ENCODE measurements at regions not wholly inside any gene's neighbourhood (a gene's known extent, or its start where the extent isn't known, plus 50 kb on each side); places are given as distances from the start of the nearest gene placed in this dataset.

DNA sequence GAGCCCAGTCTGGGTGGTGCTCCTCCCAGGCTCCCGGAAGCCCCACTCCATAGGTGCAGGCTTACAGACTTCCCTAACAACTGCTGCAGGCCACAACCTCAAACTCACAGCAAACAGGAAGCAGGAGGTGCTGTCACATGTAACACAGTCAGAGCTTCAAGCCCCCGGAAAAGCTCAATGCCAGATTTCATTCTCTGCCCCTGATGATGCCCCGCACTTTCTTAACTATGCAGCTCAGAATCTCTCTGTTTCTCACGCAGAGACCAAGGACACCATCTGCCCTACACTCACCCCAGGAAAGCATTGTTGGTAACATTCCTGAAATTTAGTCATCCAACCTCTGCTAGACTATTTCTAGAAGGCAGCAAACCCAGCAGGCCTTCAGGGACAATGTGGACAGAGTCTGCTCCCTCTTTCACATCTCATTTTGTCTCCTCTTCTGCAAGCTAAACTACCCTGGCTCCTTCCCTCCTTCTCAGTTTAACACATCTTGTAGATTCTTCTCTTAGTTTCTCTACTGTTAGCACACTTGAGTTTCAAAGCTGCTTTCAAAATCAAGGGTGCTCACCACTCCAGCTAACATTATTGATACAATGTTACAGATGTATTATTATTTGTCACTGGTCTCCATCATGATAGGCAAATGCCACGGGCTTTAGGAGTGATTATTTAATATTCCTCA is 162.5 kb downstream of the KCTD12 start:
- peak; percentile 17 for DNase-seq (ENCODE audit: low read depth)
- H3K4me3 ChIP-seq (ENCODE audit: low read depth, low read length): no peak overlapping the region
- TF ChIP-seq, protein P1, sequence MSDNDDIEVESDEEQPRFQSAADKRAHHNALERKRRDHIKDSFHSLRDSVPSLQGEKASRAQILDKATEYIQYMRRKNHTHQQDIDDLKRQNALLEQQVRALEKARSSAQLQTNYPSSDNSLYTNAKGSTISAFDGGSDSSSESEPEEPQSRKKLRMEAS (IDR thresholded peaks at IDR 0.05; ENCODE audit: low read depth, low read length): 0 out of 2 replicates have a peak, but pooled peaks have one; percentile 12
- TF ChIP-seq MYC (IDR thresholded peaks at IDR 0.05; ENCODE audit: low read depth, low read length): no peak

DNA sequence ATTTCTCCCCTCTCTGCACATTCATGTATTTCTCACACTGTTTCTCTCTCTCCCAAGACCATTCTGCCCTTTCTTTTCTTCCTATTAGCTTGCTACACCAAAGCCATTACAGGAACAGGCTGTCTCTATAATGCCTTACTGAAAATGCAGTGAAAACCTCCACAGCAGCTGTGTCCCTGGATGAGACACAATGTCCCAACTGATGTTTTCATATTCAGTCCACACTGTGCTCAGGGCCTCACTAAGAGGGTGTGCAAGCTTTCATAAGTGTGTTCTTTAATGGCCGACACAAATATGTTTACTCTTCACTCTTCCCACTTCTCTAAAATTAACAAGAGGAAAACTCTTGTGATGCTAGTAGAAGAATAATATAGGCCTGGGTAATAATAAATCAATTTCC is 163.4 kb downstream of the KCTD12 start:
- TF ChIP-seq, protein P2, sequence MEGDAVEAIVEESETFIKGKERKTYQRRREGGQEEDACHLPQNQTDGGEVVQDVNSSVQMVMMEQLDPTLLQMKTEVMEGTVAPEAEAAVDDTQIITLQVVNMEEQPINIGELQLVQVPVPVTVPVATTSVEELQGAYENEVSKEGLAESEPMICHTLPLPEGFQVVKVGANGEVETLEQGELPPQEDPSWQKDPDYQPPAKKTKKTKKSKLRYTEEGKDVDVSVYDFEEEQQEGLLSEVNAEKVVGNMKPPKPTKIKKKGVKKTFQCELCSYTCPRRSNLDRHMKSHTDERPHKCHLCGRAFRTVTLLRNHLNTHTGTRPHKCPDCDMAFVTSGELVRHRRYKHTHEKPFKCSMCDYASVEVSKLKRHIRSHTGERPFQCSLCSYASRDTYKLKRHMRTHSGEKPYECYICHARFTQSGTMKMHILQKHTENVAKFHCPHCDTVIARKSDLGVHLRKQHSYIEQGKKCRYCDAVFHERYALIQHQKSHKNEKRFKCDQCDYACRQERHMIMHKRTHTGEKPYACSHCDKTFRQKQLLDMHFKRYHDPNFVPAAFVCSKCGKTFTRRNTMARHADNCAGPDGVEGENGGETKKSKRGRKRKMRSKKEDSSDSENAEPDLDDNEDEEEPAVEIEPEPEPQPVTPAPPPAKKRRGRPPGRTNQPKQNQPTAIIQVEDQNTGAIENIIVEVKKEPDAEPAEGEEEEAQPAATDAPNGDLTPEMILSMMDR (IDR thresholded peaks at IDR 0.05; ENCODE audit: low read depth, low read length): no peak
- TF ChIP-seq MYC (IDR thresholded peaks at IDR 0.05; ENCODE audit: low read depth, low read length): no peak
- TF ChIP-seq, protein P1 (IDR thresholded peaks at IDR 0.05; ENCODE audit: low read depth, low read length): no peak
- TF ChIP-seq POLR2A (IDR thresholded peaks at IDR 0.05; ENCODE audit: extremely low read depth, insufficient read length): no peak
- H3K4me3 ChIP-seq (ENCODE audit: low read depth, low read length): no peak overlapping the region
- DNase-seq (ENCODE audit: low read depth): no peak

DNA sequence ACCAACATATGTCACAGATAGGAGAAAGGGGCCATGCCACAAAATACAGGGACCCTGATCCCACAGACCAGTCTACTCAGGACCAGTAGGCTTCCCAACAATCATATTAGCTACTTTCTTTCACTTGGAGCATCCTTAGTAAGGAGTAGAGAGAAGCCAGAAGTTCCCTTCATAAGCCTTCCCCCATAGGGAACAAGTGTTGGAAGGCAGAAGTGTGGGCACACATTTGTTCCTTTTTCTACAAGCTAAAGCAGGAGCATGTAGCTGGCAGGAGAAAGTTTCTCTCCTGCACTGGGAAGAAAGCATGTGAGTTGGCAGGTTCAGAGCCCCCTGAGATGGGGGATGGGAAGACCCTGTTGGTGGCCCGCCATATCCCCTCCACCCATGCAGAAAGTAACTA is 165.4 kb downstream of the KCTD12 start:
- H3K4me3 ChIP-seq (ENCODE audit: low read depth, low read length): no peak overlapping the region
- DNase-seq (ENCODE audit: low read depth): no peak
- TF ChIP-seq, protein P2 (IDR thresholded peaks at IDR 0.05; ENCODE audit: low read depth, low read length): no peak

DNA sequence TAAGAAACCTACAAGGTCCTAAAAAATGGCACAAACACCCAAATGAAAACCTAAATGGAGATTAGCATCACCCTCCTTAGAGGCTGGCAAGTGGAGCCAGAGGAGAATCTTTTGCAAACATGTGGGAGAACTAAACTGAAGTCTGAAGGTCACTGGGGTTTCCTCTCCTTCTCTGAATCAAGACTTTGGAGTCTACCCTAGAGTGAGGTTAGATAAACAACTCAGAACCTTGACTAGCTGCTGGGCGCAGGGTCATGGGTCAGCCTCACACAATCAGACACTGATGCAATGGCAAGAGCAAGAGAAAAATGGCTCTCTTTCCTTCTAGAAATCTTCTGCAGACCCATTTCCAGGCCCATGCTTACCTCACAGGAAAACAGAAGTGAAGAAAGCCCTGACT is 165.8 kb downstream of the KCTD12 start:
- DNase-seq (ENCODE audit: low read depth): no peak
- TF ChIP-seq, protein P2 (IDR thresholded peaks at IDR 0.05; ENCODE audit: low read depth, low read length): no peak
- TF ChIP-seq, protein P1 (IDR thresholded peaks at IDR 0.05; ENCODE audit: low read depth, low read length): no peak
- no peak for TF ChIP-seq MYC (IDR thresholded peaks at IDR 0.05; ENCODE audit: low read depth, low read length)
- TF ChIP-seq POLR2A (IDR thresholded peaks at IDR 0.05; ENCODE audit: extremely low read depth, insufficient read length): no peak
- no peak overlapping the region for H3K4me3 ChIP-seq (ENCODE audit: low read depth, low read length)

DNA sequence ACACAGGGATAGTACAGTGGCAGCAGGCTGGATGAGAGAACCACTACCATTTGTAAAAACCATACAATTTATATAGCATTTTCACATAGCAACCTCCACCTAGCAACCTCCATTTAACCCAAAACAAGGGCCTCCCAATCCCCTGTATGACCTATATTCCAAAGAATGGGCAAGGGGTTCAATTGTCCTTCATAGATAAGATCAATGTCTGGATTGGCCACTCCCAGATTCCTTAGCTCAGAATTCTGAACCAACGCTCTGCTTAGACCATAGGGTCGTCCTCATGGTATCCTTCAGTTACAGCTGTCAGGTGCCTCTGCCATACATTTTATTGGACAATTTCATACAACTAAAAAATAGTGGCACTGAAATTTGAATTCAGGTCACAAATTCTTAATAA is 166.2 kb downstream of the KCTD12 start:
- no peak overlapping the region for H3K4me3 ChIP-seq (ENCODE audit: low read depth, low read length)
- TF ChIP-seq MYC (IDR thresholded peaks at IDR 0.05; ENCODE audit: low read depth, low read length): no peak
- TF ChIP-seq POLR2A (IDR thresholded peaks at IDR 0.05; ENCODE audit: extremely low read depth, insufficient read length): no peak
- TF ChIP-seq, protein P1 (IDR thresholded peaks at IDR 0.05; ENCODE audit: low read depth, low read length): no peak
- TF ChIP-seq, protein P2 (IDR thresholded peaks at IDR 0.05; ENCODE audit: low read depth, low read length): no peak
- DNase-seq (ENCODE audit: low read depth): no peak

DNA sequence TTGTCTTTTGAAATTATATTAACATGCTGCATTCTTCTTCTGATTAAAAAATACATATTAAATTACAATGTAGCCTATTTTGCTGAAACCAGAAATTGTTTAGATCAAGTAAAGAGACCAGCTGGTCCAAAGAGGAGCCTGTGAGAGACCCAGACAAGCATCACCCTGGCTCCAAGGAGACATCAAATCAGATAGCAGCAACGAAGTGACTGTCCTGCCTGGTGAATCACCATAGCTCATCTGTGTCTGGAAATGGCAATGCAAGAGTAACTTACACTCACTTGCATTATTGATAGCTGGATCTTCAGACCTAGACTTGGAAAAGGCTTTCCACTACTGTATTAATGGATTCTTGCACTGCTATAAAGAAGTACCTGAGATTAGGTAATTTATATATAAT is 169.1 kb downstream of the KCTD12 start:
- H3K4me3 ChIP-seq (ENCODE audit: low read depth, low read length): no peak overlapping the region
- no peak for DNase-seq (ENCODE audit: low read depth)
- no peak for TF ChIP-seq POLR2A (IDR thresholded peaks at IDR 0.05; ENCODE audit: extremely low read depth, insufficient read length)
- TF ChIP-seq, protein P1 (IDR thresholded peaks at IDR 0.05; ENCODE audit: low read depth, low read length): no peak
- TF ChIP-seq, protein P2 (IDR thresholded peaks at IDR 0.05; ENCODE audit: low read depth, low read length): no peak
- no peak for TF ChIP-seq MYC (IDR thresholded peaks at IDR 0.05; ENCODE audit: low read depth, low read length)
